PC-3 (cell line): ENCODE measurements at regions not wholly inside any gene's neighbourhood (a gene's known extent, or its start where the extent isn't known, plus 50 kb on each side); places are given as distances from the start of the nearest gene placed in this dataset.

Source experiments
- ATAC-seq: fragments of 200-7000 bp; cut with Tn5 transposase; 2 replicates; pipeline ENCODE4 v1.9.1; 2020; ENCODE audit warnings: mild to moderate bottlenecking, moderate library complexity
- BruUV-seq: library from RNA; stranded (reverse); fragments of 400-500 nt; replicated peaks from 2 replicates; lab custom pipeline; 2021; lab: Mats Ljungman, UMichigan
- CTCF ChIA-PET: fragments of 300-600 bp; sonication (Branson Sonifier 250); formaldehyde crosslinking; loops from one replicate; lab custom pipeline; 2022; ENCODE audit warnings: antibody characterized with exemption; lab: Charles Lee
- POLR2A ChIA-PET: fragments of 300-600 bp; sonication (Branson Sonifier 250); formaldehyde crosslinking; loops from one replicate; lab custom pipeline; 2022; ENCODE audit warnings: antibody characterized with exemption; ENCODE audit not compliant: unreplicated experiment; lab: Charles Lee
- DNase-seq: peaks from one replicate; pipeline ENCODE4 v3.0.0-alpha.2; 2015
- H2AFZ ChIP-seq: fragments of 300-600 bp; sonication (generic); 2 replicates; pipeline ENCODE4 v1.6.0; 2016; ENCODE audit warnings: antibody characterized with exemption, low read length
- H3F3A ChIP-seq: fragments of 300-600 bp; sonication (generic); one replicate; pipeline ENCODE4 v1.6.0; 2017; ENCODE audit warnings: antibody characterized with exemption, low read length, control low read depth, mild to moderate bottlenecking; ENCODE audit not compliant: unreplicated experiment
- H3K27ac ChIP-seq: fragments of 300-600 bp; sonication (generic); 2 replicates; pipeline ENCODE4 v1.5.1; 2016; ENCODE audit warnings: mild to moderate bottlenecking, low read length
- H3K27me3 ChIP-seq: fragments of 300-600 bp; sonication (generic); 2 replicates; pipeline ENCODE4 v1.6.1; 2016; ENCODE audit warnings: low read length, mixed read lengths
- H3K36me3 ChIP-seq: fragments of 300-600 bp; sonication (generic); 2 replicates; pipeline ENCODE4 v1.6.1; 2016; ENCODE audit warnings: low read depth, mixed run types, low read length, mixed read lengths
- H3K4me1 ChIP-seq: fragments of 300-600 bp; sonication (generic); 2 replicates; pipeline ENCODE4 v1.5.1; 2016; ENCODE audit warnings: low read length; ENCODE audit not compliant: insufficient read depth
- H3K4me2 ChIP-seq: fragments of 300-600 bp; sonication (generic); 2 replicates; pipeline ENCODE4 v1.6.0; 2016; ENCODE audit warnings: low read length
- H3K4me3 ChIP-seq: fragments of 300-600 bp; sonication (generic); 2 replicates; pipeline ENCODE4 v1.5.1; 2016; ENCODE audit warnings: mild to moderate bottlenecking, low read length, mixed read lengths
- H3K79me2 ChIP-seq: fragments of 300-600 bp; sonication (generic); 2 replicates; pipeline ENCODE4 v1.6.1; 2017; ENCODE audit warnings: low read length, mixed read lengths
- H3K9ac ChIP-seq: fragments of 300-600 bp; sonication (generic); 2 replicates; pipeline ENCODE4 v1.6.0; 2016; ENCODE audit warnings: mild to moderate bottlenecking, low read length
- H3K9me2 ChIP-seq: fragments of 300-600 bp; sonication (generic); replicated peaks from 2 replicates; pipeline ENCODE4 v1.6.1; 2016; ENCODE audit warnings: mixed run types, low read length, mixed read lengths
- H3K9me3 ChIP-seq: fragments of 300-600 bp; sonication (generic); 2 replicates; pipeline ENCODE4 v1.6.1; 2016; ENCODE audit warnings: low read length, mixed read lengths
- H4K20me1 ChIP-seq: fragments of 300-600 bp; sonication (generic); 2 replicates; pipeline ENCODE4 v1.6.1; 2016; ENCODE audit warnings: low read length, mixed read lengths
- EZH2 ChIP-seq: fragments of 300-600 bp; sonication (generic); IDR thresholded peaks from one replicate; pipeline ENCODE4 v1.6.1; 2017; ENCODE audit warnings: antibody characterized with exemption, mild to moderate bottlenecking, low read length; ENCODE audit not compliant: unreplicated experiment
- EZH2phosphoT487 ChIP-seq: fragments of 300-600 bp; sonication (generic); IDR thresholded peaks from 2 replicates; pipeline ENCODE4 v1.6.1; 2018; ENCODE audit warnings: mild to moderate bottlenecking, antibody characterized with exemption, low read length, borderline replicate concordance
- intact Hi-C: fragments of 100-400 bp; cut with micrococcal nuclease; formaldehyde crosslinking; loops from 2 replicates; pipeline ENCODE4 v1.9.0; 2023
- TF ChIP-seq, protein P1 (sequence below): fragments of 300-600 bp; sonication (generic); conservative IDR thresholded peaks from 2 replicates; pipeline ENCODE4 v1.5.1; 2017; ENCODE audit warnings: antibody characterized with exemption, low read depth, mild to moderate bottlenecking, low read length

DNA sequence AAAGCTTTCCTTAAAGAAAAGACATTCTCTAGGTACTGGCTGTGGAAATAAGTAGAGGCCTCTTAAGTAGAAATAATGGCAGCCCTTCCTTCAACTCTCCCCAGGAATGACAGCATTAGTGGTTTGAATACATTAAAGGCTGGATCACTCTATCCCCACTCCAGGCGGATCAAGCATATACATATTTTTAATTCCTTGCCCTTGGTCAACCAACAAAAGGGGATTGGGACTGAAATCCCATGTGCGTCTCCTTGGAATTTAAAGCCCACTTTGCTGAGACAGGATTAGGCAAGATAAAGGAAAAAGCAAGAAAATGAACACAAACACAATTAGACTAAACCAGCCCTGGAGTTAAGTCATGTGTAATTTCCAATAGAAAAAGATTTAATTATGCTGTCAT is 391.3 kb downstream of the PPP1R2C start:
- Histone ChIP-seq H3K4me1 (no peaks in the 10 kb centered on the region), H3K27me3 (no peaks in the 10 kb centered on the region), H3F3A (no peaks in the 10 kb centered on the region), H3K9me2 (no peaks in the 10 kb centered on the region), H2AFZ (no peak overlapping the region), H3K36me3 (no peaks in the 10 kb centered on the region), H3K4me2 (no peak overlapping the region), H3K79me2 (no peaks in the 10 kb centered on the region), H3K4me3 (no peak overlapping the region), H4K20me1 (no peaks in the 10 kb centered on the region), H3K9me3 (no peaks in the 10 kb centered on the region), H3K27ac (no peak overlapping the region), H3K9ac (no peak overlapping the region)
- CTCF ChIA-PET, result no interaction called here
- TF ChIP-seq, protein P1, sequence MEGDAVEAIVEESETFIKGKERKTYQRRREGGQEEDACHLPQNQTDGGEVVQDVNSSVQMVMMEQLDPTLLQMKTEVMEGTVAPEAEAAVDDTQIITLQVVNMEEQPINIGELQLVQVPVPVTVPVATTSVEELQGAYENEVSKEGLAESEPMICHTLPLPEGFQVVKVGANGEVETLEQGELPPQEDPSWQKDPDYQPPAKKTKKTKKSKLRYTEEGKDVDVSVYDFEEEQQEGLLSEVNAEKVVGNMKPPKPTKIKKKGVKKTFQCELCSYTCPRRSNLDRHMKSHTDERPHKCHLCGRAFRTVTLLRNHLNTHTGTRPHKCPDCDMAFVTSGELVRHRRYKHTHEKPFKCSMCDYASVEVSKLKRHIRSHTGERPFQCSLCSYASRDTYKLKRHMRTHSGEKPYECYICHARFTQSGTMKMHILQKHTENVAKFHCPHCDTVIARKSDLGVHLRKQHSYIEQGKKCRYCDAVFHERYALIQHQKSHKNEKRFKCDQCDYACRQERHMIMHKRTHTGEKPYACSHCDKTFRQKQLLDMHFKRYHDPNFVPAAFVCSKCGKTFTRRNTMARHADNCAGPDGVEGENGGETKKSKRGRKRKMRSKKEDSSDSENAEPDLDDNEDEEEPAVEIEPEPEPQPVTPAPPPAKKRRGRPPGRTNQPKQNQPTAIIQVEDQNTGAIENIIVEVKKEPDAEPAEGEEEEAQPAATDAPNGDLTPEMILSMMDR, result no peak
- TF ChIP-seq EZH2phosphoT487 (no peak), EZH2 (no peak)
- POLR2A ChIA-PET, result no interaction called here
- intact Hi-C loops, result no loop called here
- no peak for ATAC-seq
- no peak for DNase-seq
- no TSS peak for BruUV-seq

DNA sequence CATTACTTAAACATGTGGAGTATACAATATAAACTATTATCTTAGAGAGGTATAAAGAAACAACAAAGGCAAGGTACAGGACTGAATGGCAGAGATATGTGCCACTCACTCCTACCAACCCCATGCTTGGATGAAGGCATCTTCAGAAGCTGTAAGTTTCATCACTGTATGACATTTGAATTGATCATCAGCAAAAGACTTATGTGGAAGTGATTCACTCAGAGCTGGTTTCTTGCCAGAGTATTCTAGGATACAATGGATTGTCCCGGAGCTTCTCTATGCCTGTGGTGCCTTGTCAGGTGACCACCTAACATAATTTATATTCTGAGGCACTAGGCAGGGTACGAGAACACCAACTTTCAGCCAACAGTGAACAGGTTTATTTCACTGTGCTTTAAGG is 392.2 kb downstream of the PPP1R2C start:
- ChIA-PET CTCF (no interaction called here), POLR2A (no interaction called here)
- Histone ChIP-seq H3F3A (no peaks in the 10 kb centered on the region), H3K79me2 (no peaks in the 10 kb centered on the region), H3K9ac (no peak overlapping the region), H3K27me3 (no peaks in the 10 kb centered on the region), H3K4me3 (no peak overlapping the region), H3K9me3 (no peaks in the 10 kb centered on the region), H3K27ac (no peak overlapping the region), H2AFZ (no peak overlapping the region), H3K36me3 (no peaks in the 10 kb centered on the region), H3K4me1 (no peaks in the 10 kb centered on the region), H3K9me2 (no peaks in the 10 kb centered on the region), H3K4me2 (no peak overlapping the region), H4K20me1 (no peaks in the 10 kb centered on the region)
- TF ChIP-seq EZH2, result no peak
- TF ChIP-seq, protein P1, result no peak
- no peak for TF ChIP-seq EZH2phosphoT487
- intact Hi-C loops, result no loop called here
- no TSS peak for BruUV-seq
- ATAC-seq, result no peak
- peak; percentile 45 for DNase-seq

DNA sequence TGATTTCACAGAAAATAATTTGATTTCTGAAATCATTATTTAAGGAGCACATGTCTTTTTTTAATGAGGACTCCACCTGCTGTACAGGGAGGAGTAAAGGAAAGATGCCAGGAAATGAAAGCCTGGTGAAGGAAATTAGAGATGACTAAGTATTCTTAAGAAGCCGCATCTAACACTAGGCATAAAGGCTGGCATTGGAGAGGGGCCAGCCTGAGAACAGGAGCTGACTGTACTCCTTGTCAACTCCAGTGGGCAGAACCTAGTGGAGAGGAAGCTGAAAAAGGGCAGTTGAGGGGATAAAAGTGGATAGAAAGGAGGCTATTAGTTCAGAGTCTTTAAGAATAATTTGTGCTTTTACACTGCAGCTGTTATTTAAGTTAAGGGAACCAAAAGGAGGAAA is 393.0 kb downstream of the PPP1R2C start:
- Histone ChIP-seq H3K27ac (no peak overlapping the region), H3K9me3 (no peaks in the 10 kb centered on the region), H3K9ac (no peak overlapping the region), H3K4me3 (no peak overlapping the region), H3K9me2 (no peaks in the 10 kb centered on the region), H4K20me1 (no peaks in the 10 kb centered on the region), H3K27me3 (no peaks in the 10 kb centered on the region), H3K4me2 (no peak overlapping the region), H2AFZ (no peak overlapping the region), H3K4me1 (no peaks in the 10 kb centered on the region), H3K36me3 (no peaks in the 10 kb centered on the region), H3F3A (no peaks in the 10 kb centered on the region), H3K79me2 (no peaks in the 10 kb centered on the region)
- BruUV-seq, result no TSS peak
- TF ChIP-seq EZH2 (no peak), EZH2phosphoT487 (no peak)
- TF ChIP-seq, protein P1, result no peak
- intact Hi-C loops, result no loop called here
- DNase-seq, result peak; percentile 34
- ATAC-seq, result no peak
- CTCF ChIA-PET, result no interaction called here
- POLR2A ChIA-PET, result no interaction called here
